ENCODE measurements at regions not wholly inside any gene's neighbourhood (a gene's known extent, or its start where the extent isn't known, plus 50 kb on each side); places are given as distances from the start of the nearest gene placed in this dataset.

DNA sequence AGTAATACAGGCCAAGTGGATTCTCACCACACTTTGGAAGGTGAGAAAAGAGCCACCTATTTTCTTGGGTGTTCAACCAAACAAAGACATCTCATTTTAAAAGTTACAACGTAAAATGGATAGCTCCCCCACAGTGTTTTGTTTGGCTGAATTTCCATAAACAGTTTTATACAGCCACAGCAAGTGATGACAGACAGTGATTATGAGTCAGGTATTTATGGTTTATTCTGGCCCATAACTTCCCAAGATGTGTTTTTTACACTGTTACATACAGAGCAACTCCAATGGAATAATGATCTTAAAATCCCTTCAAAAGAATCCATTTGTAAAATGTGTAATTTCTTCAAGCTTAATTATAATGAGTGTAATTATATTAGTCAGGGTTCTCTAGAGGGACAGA lies 421.3 kb downstream of the TLE1 start:
- Histone ChIP-seq H3K4me1 (ENCODE audit: control insufficient read depth, insufficient read depth, low read length) (no peaks in the 10 kb centered on the region), H3K4me3 (no peak overlapping the region), H3K36me3 (ENCODE audit: control insufficient read depth in 2 of 2, insufficient read depth in 2 of 2, low read length in 1 of 2) (no peaks in the 10 kb centered on the region), H3K79me2 (ENCODE audit: control insufficient read depth, insufficient read depth, low read length) (no peaks in the 10 kb centered on the region), H3K9ac (ENCODE audit: control insufficient read depth, insufficient read depth, low read length) (no peak overlapping the region), H3K9me3 (replicated peaks; ENCODE audit: control insufficient read depth, insufficient read depth, low read length) (no peaks in the 10 kb centered on the region), H3K4me2 (ENCODE audit: control insufficient read depth, insufficient read depth) (no peak overlapping the region), H3K27ac (ENCODE audit: control insufficient read depth, insufficient read depth) (no peak overlapping the region), H3K27me3 (replicated peaks in 1 of 2; ENCODE audit: control insufficient read depth in 2 of 2, insufficient read depth in 2 of 2, low read length in 1 of 2) (no peaks in the 10 kb centered on the region), H4K20me1 (ENCODE audit: control insufficient read depth, insufficient read depth) (no peaks in the 10 kb centered on the region), H2AFZ (ENCODE audit: control insufficient read depth, low read depth, low read length) (no peak overlapping the region)
- ChIA-PET POLR2A (no interaction called here), SMC1A (ENCODE audit: uncharacterized antibody, unreplicated experiment) (no interaction called here), CTCF (no interaction called here), RAD21 (ENCODE audit: unreplicated experiment) (no interaction called here)
- ATAC-seq (no peak), FAIRE-seq (no peak), DNase-seq (ENCODE audit: low read depth, low spot score) (no peak)
- TF ChIP-seq, protein P1, sequence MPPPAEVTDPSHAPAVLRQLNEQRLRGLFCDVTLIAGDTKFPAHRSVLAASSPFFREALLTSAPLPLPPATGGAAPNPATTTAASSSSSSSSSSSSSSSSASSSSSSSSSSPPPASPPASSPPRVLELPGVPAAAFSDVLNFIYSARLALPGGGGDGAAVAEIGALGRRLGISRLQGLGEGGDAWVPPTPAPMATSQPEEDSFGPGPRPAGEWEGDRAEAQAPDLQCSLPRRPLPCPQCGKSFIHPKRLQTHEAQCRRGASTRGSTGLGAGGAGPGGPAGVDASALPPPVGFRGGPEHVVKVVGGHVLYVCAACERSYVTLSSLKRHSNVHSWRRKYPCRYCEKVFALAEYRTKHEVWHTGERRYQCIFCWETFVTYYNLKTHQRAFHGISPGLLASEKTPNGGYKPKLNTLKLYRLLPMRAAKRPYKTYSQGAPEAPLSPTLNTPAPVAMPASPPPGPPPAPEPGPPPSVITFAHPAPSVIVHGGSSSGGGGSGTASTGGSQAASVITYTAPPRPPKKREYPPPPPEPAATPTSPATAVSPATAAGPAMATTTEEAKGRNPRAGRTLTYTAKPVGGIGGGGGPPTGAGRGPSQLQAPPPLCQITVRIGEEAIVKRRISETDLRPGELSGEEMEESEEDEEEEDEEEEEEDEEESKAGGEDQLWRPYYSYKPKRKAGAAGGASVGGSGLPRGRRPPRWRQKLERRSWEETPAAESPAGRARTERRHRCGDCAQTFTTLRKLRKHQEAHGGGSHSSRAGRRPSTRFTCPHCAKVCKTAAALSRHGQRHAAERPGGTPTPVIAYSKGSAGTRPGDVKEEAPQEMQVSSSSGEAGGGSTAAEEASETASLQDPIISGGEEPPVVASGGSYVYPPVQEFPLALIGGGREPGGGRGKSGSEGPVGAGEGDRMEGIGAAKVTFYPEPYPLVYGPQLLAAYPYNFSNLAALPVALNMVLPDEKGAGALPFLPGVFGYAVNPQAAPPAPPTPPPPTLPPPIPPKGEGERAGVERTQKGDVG (CRISPR knock-in tag; IDR thresholded peaks at IDR 0.05) = no peak
- TF ChIP-seq NR2C2 (IDR thresholded peaks at IDR 0.05; ENCODE audit: borderline replicate concordance, control insufficient read depth, insufficient read length, low read depth) (no peak), SUPT20H (IDR thresholded peaks at IDR 0.05; ENCODE audit: borderline replicate concordance, control insufficient read depth, low read depth, low read length) (no peak), CEBPB (IDR thresholded peaks at IDR 0.05; ENCODE audit: borderline replicate concordance in 1 of 2, low read depth in 2 of 2, low read length in 2 of 2) (no peak), RFX5 (IDR thresholded peaks at IDR 0.05; ENCODE audit: low read depth, low read length) (no peak), NFYA (IDR thresholded peaks at IDR 0.05; ENCODE audit: borderline replicate concordance, low read depth, low read length) (no peak)
- TF ChIP-seq, protein P2, sequence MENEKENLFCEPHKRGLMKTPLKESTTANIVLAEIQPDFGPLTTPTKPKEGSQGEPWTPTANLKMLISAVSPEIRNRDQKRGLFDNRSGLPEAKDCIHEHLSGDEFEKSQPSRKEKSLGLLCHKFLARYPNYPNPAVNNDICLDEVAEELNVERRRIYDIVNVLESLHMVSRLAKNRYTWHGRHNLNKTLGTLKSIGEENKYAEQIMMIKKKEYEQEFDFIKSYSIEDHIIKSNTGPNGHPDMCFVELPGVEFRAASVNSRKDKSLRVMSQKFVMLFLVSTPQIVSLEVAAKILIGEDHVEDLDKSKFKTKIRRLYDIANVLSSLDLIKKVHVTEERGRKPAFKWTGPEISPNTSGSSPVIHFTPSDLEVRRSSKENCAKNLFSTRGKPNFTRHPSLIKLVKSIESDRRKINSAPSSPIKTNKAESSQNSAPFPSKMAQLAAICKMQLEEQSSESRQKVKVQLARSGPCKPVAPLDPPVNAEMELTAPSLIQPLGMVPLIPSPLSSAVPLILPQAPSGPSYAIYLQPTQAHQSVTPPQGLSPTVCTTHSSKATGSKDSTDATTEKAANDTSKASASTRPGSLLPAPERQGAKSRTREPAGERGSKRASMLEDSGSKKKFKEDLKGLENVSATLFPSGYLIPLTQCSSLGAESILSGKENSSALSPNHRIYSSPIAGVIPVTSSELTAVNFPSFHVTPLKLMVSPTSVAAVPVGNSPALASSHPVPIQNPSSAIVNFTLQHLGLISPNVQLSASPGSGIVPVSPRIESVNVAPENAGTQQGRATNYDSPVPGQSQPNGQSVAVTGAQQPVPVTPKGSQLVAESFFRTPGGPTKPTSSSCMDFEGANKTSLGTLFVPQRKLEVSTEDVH (IDR thresholded peaks at IDR 0.05; ENCODE audit: low read depth, partially characterized antibody) = no peak
- TF ChIP-seq, protein P3, sequence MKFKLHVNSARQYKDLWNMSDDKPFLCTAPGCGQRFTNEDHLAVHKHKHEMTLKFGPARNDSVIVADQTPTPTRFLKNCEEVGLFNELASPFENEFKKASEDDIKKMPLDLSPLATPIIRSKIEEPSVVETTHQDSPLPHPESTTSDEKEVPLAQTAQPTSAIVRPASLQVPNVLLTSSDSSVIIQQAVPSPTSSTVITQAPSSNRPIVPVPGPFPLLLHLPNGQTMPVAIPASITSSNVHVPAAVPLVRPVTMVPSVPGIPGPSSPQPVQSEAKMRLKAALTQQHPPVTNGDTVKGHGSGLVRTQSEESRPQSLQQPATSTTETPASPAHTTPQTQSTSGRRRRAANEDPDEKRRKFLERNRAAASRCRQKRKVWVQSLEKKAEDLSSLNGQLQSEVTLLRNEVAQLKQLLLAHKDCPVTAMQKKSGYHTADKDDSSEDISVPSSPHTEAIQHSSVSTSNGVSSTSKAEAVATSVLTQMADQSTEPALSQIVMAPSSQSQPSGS (IDR thresholded peaks at IDR 0.05; ENCODE audit: low read length) = no peak
- TF ChIP-seq, protein P4, sequence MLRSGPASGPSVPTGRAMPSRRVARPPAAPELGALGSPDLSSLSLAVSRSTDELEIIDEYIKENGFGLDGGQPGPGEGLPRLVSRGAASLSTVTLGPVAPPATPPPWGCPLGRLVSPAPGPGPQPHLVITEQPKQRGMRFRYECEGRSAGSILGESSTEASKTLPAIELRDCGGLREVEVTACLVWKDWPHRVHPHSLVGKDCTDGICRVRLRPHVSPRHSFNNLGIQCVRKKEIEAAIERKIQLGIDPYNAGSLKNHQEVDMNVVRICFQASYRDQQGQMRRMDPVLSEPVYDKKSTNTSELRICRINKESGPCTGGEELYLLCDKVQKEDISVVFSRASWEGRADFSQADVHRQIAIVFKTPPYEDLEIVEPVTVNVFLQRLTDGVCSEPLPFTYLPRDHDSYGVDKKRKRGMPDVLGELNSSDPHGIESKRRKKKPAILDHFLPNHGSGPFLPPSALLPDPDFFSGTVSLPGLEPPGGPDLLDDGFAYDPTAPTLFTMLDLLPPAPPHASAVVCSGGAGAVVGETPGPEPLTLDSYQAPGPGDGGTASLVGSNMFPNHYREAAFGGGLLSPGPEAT (IDR thresholded peaks at IDR 0.05; ENCODE audit: low read depth) = no peak
- TF ChIP-seq, protein P5, sequence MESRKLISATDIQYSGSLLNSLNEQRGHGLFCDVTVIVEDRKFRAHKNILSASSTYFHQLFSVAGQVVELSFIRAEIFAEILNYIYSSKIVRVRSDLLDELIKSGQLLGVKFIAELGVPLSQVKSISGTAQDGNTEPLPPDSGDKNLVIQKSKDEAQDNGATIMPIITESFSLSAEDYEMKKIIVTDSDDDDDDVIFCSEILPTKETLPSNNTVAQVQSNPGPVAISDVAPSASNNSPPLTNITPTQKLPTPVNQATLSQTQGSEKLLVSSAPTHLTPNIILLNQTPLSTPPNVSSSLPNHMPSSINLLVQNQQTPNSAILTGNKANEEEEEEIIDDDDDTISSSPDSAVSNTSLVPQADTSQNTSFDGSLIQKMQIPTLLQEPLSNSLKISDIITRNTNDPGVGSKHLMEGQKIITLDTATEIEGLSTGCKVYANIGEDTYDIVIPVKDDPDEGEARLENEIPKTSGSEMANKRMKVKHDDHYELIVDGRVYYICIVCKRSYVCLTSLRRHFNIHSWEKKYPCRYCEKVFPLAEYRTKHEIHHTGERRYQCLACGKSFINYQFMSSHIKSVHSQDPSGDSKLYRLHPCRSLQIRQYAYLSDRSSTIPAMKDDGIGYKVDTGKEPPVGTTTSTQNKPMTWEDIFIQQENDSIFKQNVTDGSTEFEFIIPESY (IDR thresholded peaks at IDR 0.05) = no peak
- 20% methylated on average over 1 of the region's 1 CpG for WGBS (ENCODE audit: insufficient coverage, insufficient replicate concordance, low lambda C conversion rate, missing lambda C conversion rate)
- in situ Hi-C loops (cut with MboI) (no loop called here), intact Hi-C loops (cut with micrococcal nuclease; ENCODE audit: unreplicated experiment) (no loop called here)
- BruUV-seq (replicated peaks) = no TSS peak

Measured in GM12878 (cell line).